ENCODE measurements at regions not wholly inside any gene's neighbourhood (a gene's known extent, or its start where the extent isn't known, plus 50 kb on each side); places are given as distances from the start of the nearest gene placed in this dataset.
A peak's percentile ranks its signal among the peaks of the same experiment; 100 is the strongest.

DNA sequence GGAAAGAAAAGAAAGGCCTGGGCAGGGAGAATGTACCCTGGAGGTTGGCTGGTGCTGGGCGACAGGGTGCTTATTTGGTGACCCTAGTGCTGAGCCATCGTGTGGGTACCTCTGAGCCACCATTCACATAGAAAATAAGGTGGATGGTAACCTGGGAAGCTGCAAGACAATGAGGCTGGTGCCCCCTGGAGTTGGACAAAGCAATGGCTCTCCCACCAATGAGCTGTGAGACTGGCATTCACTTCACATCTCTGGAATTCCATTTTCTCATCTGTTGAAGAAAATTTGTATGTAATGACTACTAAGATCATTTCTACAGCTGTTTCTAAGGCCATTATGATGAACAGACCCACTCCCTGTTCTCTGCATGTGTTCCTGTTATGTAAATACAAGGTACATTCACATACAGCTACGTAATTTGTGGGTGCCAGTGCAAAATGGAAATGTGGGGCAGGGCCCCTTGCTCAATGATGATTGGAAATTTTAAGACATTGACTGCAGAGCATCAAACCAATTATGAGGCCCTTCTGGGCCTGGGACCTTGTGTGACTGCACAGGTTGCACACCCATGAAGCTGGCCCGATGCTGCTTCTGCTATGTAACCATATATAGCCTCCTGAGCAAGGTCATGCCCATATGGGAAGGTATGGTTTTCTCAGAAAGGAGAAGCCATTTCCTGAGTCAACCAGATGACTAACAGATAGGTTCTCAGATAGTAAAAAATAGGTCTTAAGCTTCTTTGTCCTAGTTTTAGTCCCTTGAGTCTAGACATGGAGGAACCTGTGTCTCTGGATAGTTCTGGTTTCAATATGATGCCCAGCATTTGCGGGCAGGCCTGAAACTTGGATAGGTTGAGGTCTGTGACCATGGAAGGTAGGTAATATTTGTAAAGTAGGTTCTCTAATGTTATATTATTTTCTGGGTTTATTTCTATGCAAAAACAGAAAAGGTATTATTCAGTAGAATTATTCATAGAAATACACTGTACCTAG is 63.4 kb upstream of the IGF1 start:
- ATAC-seq: no peak
- H3K4me3 ChIP-seq: no peak overlapping the region
- no peaks in the 10 kb centered on the region for H3K4me1 ChIP-seq
- no peaks in the 10 kb centered on the region for H3K36me3 ChIP-seq
- TF ChIP-seq, protein P1, sequence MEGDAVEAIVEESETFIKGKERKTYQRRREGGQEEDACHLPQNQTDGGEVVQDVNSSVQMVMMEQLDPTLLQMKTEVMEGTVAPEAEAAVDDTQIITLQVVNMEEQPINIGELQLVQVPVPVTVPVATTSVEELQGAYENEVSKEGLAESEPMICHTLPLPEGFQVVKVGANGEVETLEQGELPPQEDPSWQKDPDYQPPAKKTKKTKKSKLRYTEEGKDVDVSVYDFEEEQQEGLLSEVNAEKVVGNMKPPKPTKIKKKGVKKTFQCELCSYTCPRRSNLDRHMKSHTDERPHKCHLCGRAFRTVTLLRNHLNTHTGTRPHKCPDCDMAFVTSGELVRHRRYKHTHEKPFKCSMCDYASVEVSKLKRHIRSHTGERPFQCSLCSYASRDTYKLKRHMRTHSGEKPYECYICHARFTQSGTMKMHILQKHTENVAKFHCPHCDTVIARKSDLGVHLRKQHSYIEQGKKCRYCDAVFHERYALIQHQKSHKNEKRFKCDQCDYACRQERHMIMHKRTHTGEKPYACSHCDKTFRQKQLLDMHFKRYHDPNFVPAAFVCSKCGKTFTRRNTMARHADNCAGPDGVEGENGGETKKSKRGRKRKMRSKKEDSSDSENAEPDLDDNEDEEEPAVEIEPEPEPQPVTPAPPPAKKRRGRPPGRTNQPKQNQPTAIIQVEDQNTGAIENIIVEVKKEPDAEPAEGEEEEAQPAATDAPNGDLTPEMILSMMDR (IDR thresholded peaks at IDR 0.05): no peak
- H3K9me3 ChIP-seq: no peaks in the 10 kb centered on the region
- intact Hi-C loops (cut with DNase I): no loop called here
- DNase-seq: no peak
- H3K27me3 ChIP-seq: no peaks in the 10 kb centered on the region
- H3K27ac ChIP-seq: no peak overlapping the region

DNA sequence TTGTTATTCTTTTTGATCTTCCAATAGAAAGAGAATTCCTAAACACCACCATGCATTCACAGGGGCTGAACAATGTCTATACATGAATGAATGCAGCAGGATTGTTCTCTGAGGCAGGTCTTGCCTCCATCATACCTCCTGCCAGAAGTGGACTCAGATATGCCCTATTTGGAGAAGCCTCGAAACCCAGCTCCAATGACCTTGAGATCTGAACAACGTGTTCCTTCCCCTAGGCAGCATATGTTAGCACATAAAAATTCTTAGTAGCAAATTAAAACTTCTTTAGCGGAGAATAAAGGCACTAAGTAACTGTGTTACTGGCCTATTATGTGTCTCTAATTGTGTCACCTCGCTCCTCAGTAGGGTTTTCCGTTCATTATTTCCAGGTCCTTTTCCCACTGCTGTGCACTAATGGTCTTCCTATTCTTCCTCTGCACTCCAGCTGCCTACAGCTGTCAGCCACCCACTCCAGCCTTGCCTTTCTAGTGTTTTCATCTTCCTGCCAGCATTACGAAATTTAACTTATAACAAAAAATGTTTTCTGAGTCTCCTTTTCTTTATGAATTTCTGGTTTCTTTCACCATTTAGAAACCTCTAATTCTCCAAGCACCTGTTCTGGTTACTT is 62.6 kb upstream of the IGF1 start:
- Histone ChIP-seq H3K4me3 (no peak overlapping the region), H3K36me3 (no peaks in the 10 kb centered on the region), H3K27ac (no peak overlapping the region), H3K9me3 (no peaks in the 10 kb centered on the region), H3K27me3 (no peaks in the 10 kb centered on the region), H3K4me1 (no peaks in the 10 kb centered on the region)
- intact Hi-C loops (cut with DNase I): no loop called here
- TF ChIP-seq, protein P1 (IDR thresholded peaks at IDR 0.05): no peak
- ATAC-seq (no peak), DNase-seq (peak in 2 of 4 donors; percentile 73 to 90)

DNA sequence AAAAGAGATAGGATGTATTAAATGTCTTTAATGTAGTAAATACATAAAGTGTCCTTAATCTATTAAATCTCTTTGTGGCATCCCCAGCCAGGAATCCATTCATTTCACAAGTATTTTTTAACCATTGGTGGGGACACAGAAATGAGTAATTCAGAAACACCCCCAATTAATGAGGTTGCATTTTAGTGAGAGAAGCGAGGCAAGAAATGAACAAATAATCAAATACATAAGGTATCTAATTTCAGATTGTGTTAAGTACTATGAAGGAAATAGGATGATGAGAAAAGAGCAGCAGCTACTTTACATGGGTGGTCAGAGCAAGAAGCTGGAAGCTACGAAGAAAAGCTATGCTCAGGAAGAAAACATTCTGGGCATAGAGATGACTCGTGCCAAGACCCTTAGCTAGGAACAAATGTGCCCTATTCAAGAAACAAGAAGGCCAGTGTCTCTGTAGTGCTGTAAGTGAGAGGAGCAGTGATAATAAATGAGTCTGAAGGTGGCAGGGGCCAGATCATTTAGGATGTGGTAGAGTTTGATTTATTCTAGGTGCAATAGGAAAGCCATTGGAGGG is 60.5 kb upstream of the IGF1 start:
- ATAC-seq (no peak), DNase-seq (no peak)
- H3K4me3 ChIP-seq: no peak overlapping the region
- TF ChIP-seq, protein P1 (IDR thresholded peaks at IDR 0.05): no peak
- intact Hi-C loops (cut with DNase I): no loop called here
- no peaks in the 10 kb centered on the region for H3K27me3 ChIP-seq
- H3K4me1 ChIP-seq: no peaks in the 10 kb centered on the region
- H3K36me3 ChIP-seq: no peaks in the 10 kb centered on the region
- H3K9me3 ChIP-seq: no peaks in the 10 kb centered on the region
- no peak overlapping the region for H3K27ac ChIP-seq

DNA sequence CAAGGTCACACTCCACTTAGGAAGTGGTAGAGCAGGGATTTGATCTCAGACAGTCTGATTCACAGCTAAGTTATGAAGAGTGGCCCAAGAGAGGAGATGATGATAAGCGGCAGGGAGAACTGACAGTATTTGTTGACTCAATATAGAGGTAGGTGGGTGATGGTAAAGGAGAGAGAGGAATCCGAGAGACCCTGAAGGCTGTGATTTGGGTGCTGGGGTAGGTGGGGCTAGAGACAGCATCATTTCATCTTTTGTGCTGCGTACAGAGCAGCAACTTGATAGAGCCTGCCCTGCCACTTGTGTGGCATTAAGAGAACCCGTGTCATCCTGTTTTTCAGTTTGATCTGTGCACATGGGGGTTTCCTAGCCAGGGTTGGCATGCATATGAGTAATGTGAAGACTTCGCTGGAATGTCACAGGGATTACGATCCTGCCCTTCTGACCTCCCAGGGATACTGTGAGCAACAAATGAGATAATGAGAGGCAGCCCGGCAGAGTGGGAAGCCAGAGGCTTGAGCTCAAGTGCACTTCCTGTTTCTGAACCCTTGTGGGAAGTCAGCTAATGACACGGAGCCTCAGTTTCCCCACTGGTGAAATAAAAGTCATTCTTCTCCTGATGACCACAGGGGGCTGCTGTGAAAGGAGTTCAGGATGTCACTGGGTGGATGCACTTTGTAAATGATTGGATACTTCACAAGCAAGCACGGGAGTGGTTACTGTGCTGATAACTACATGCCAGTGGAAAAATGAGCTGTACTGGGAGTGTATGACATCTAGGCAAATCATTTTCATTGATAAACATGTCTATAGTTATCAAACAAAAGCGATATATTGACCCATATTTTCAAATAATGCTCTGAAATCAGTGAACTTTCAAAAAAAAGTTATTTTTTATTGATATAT is 59.5 kb upstream of the IGF1 start:
- Histone ChIP-seq H3K9me3 (no peaks in the 10 kb centered on the region), H3K27me3 (no peaks in the 10 kb centered on the region), H3K4me1 (no peaks in the 10 kb centered on the region), H3K27ac (no peak overlapping the region), H3K4me3 (no peak overlapping the region), H3K36me3 (no peaks in the 10 kb centered on the region)
- ATAC-seq: no peak
- TF ChIP-seq, protein P1 (IDR thresholded peaks at IDR 0.05): no peak
- intact Hi-C loops (cut with DNase I): no loop called here
- DNase-seq: no peak

All from left lung (tissue), 4 donors.